ENCODE measurements at regions not wholly inside any gene's neighbourhood (a gene's known extent, or its start where the extent isn't known, plus 50 kb on each side); places are given as distances from the start of the nearest gene placed in this dataset.

GRCh38 chr12:96136161-96136560 is 58.0 kb upstream of the ELK3 start:
- no peak for DNase-seq
- no peaks in the 10 kb centered on the region for H3K9me3 ChIP-seq
- no peaks in the 10 kb centered on the region for H3K4me1 ChIP-seq
- no peaks in the 10 kb centered on the region for H3K27me3 ChIP-seq
- no peak overlapping the region for H3K27ac ChIP-seq
- no peak overlapping the region for H3K4me3 ChIP-seq
- H3K36me3 ChIP-seq, result no peaks in the 10 kb centered on the region
- TF ChIP-seq POLR2A (IDR thresholded peaks at IDR 0.05) (no peak), CTCF (IDR thresholded peaks at IDR 0.05) (no peak)

- no peak for DNase-seq
Observed at GRCh38 chr12:96136725-96137378, 57.3 kb upstream of the ELK3 start.

GRCh38 chr12:96140174-96140573 is 54.0 kb upstream of the ELK3 start:
- no peaks in the 10 kb centered on the region for H3K36me3 ChIP-seq
- no peak overlapping the region for H3K27ac ChIP-seq
- DNase-seq, result no peak
- H3K4me3 ChIP-seq, result no peak overlapping the region
- no peaks in the 10 kb centered on the region for H3K4me1 ChIP-seq
- no peaks in the 10 kb centered on the region for H3K9me3 ChIP-seq
- H3K27me3 ChIP-seq, result no peaks in the 10 kb centered on the region
- TF ChIP-seq POLR2A (IDR thresholded peaks at IDR 0.05) (no peak), CTCF (IDR thresholded peaks at IDR 0.05) (no peak)

More at GRCh38 chr12:96136725-96137378, 57.3 kb upstream of the ELK3 start:
- Histone ChIP-seq H3K9me3 (no peaks in the 10 kb centered on the region), H3K27ac (no peak overlapping the region), H3K27me3 (no peaks in the 10 kb centered on the region), H3K4me3 (no peak overlapping the region), H3K4me1 (no peaks in the 10 kb centered on the region), H3K36me3 (no peaks in the 10 kb centered on the region)
- TF ChIP-seq POLR2A (IDR thresholded peaks at IDR 0.05) (no peak), CTCF (IDR thresholded peaks at IDR 0.05) (no peak)

GRCh38 chr12:96141216-96141912 is 52.8 kb upstream of the ELK3 start:
- Histone ChIP-seq H3K4me3 (no peak overlapping the region), H3K4me1 (no peaks in the 10 kb centered on the region), H3K9me3 (no peaks in the 10 kb centered on the region), H3K27me3 (no peaks in the 10 kb centered on the region), H3K27ac (no peak overlapping the region), H3K36me3 (no peaks in the 10 kb centered on the region)
- no peak for TF ChIP-seq POLR2A (IDR thresholded peaks at IDR 0.05)
- TF ChIP-seq CTCF (IDR thresholded peaks at IDR 0.05), result no peak
- no peak for DNase-seq

- Histone ChIP-seq H3K36me3 (no peaks in the 10 kb centered on the region), H3K4me3 (no peak overlapping the region), H3K9me3 (no peaks in the 10 kb centered on the region), H3K4me1 (no peaks in the 10 kb centered on the region), H3K27me3 (no peaks in the 10 kb centered on the region), H3K27ac (no peak overlapping the region)
- DNase-seq, result no peak
- no peak for TF ChIP-seq POLR2A (IDR thresholded peaks at IDR 0.05)
- no peak for TF ChIP-seq CTCF (IDR thresholded peaks at IDR 0.05)
Observed at GRCh38 chr12:96143392-96143791, 50.8 kb upstream of the ELK3 start.

All from Peyer's patch (tissue), 4 donors.